ENCODE measurements at regions not wholly inside any gene's neighbourhood (a gene's known extent, or its start where the extent isn't known, plus 50 kb on each side); places are given as distances from the start of the nearest gene placed in this dataset.
"Not testable (repeated sequence)": the region's sequence is repeated elsewhere in the genome, so short reads cannot be mapped to it uniquely, and the experiment has no call there.

DNA sequence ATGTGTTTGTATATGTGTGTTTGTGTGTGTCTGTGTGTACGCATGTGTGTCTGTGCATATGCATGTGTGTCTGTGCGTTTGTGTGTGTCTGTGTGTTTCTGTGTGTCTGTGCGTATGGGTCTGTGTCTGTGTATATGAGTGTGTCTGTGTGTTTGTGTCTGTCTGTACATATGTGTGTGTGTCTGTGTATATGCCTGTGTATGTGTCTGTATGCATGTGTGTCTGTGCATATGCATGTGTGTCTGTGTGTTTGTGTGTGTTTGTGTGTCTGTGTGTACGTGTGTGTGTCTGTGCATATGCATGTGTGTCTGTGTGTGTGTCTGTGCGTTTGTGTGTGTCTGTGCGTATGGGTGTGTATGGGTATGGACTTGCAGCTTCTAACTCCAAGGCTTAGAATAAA, 174.0 kb upstream of the NOX3 start:
- DNase-seq (ENCODE audit: low spot score in 2 of 2) = no peak
- no peak overlapping the region for H3K27ac ChIP-seq
- no peaks in the 10 kb centered on the region for H3K27me3 ChIP-seq
- no peaks in the 10 kb centered on the region for H3K9me3 ChIP-seq
- TF ChIP-seq EP300 (IDR thresholded peaks at IDR 0.05) (no peak), POLR2AphosphoS5 (IDR thresholded peaks at IDR 0.05) (no peak), POLR2A (IDR thresholded peaks at IDR 0.05) (no peak)
- TF ChIP-seq, protein P1, sequence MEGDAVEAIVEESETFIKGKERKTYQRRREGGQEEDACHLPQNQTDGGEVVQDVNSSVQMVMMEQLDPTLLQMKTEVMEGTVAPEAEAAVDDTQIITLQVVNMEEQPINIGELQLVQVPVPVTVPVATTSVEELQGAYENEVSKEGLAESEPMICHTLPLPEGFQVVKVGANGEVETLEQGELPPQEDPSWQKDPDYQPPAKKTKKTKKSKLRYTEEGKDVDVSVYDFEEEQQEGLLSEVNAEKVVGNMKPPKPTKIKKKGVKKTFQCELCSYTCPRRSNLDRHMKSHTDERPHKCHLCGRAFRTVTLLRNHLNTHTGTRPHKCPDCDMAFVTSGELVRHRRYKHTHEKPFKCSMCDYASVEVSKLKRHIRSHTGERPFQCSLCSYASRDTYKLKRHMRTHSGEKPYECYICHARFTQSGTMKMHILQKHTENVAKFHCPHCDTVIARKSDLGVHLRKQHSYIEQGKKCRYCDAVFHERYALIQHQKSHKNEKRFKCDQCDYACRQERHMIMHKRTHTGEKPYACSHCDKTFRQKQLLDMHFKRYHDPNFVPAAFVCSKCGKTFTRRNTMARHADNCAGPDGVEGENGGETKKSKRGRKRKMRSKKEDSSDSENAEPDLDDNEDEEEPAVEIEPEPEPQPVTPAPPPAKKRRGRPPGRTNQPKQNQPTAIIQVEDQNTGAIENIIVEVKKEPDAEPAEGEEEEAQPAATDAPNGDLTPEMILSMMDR (IDR thresholded peaks at IDR 0.05) = no peak
- 74% methylated on average over 6 of the region's 6 CpGs for WGBS
- H3K36me3 ChIP-seq = no peaks in the 10 kb centered on the region
- H3K4me3 ChIP-seq = no peak overlapping the region
- H3K4me1 ChIP-seq = no peaks in the 10 kb centered on the region

DNA sequence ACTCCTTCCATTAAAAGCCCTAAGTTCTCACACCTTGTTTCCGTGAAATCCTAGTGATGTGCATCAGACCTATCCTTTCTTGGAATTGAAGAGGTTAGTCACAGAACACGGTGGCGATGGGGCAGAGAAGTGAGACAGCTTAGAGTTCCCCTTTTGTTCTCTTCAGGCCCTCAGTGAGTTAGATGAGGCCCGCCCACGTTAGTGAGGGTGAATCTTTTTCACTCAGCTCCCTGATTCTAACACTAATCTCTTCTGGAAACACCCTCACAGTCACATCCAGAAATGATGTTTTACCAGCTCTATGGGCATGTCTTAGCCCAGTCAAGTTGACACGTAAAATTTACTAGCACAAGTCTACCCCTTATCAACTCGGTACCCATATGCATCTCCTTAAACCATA, 172.7 kb upstream of the NOX3 start:
- Histone ChIP-seq H3K4me3 (no peak overlapping the region), H3K27ac (no peak overlapping the region), H3K4me1 (no peaks in the 10 kb centered on the region), H3K27me3 (no peaks in the 10 kb centered on the region), H3K9me3 (no peaks in the 10 kb centered on the region), H3K36me3 (no peaks in the 10 kb centered on the region)
- WGBS = 82% methylated on average over 7 of the region's 7 CpGs
- no peak for DNase-seq (ENCODE audit: low spot score in 2 of 2)
- TF ChIP-seq, protein P1 (IDR thresholded peaks at IDR 0.05) = no peak
- TF ChIP-seq POLR2AphosphoS5 (IDR thresholded peaks at IDR 0.05) (no peak), EP300 (IDR thresholded peaks at IDR 0.05) (no peak), POLR2A (IDR thresholded peaks at IDR 0.05) (no peak)

DNA sequence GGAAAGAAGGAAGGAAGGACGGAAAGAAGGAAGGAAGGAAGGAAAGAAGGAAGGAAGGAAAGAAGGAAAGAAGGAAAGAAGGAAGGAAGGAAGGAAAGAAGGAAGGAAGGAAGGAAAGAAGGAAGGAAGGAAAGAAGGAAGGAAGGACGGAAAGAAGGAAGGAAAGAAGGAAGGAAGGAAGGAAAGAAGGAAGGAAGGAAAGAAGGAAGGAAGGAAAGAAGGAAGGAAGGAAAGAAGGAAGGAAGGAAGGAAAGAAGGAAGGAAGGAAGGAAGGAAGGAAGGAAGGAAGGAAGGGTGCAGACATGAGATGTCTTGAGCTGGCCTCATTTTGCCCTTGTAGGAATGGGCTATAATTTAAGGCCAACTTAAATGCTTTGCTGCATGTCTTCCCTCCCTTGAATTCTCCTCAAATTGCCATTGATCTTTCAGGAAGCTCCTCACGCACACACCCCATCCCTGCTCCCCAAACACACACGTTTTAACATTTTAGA, 172.1 kb upstream of the NOX3 start:
- H3K27me3 ChIP-seq; DNase-seq (ENCODE audit: low spot score in 2 of 2); H3K27ac ChIP-seq; H3K4me1 ChIP-seq; H3K36me3 ChIP-seq; H3K9me3 ChIP-seq; H3K4me3 ChIP-seq: not testable (repeated sequence)
- 75% methylated on average over 4 of the region's 4 CpGs for WGBS

DNA sequence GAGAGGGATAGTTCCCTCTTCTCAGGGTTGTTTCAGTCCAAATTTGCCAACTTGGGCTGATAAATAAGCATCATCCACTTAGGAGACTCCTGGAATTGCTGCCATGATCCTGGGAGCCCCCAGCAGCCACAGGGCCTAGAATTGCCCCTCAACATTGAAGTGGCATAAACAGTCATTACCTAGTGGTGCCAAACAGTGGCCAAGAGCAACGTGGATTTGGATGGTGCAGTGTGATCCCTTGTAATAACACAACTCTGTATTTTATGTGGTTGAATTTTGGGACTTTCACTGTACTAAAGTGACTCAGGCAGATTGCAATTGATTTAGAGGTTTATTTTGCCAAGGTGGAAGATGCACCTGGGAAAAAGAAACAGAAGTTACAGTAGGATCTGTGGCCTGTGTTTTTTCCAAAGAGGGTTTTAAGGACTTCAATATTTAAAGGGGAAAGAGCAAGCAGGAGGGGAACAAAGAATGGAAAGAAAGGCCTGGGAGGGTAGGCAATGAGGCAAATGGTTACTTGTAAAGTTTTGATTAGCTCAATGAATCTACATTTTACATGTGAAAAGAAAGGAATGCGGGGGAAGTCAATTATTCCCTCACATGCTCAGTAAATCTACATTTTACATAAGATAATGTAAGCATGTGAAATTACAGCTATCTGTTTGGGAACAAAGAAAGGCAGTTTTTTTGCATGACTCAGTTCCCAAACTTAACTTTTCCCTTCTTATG, 168.0 kb upstream of the NOX3 start:
- H3K4me1 ChIP-seq = no peaks in the 10 kb centered on the region
- H3K27ac ChIP-seq = no peak overlapping the region
- no peak for DNase-seq (ENCODE audit: low spot score in 2 of 2)
- H3K9me3 ChIP-seq = no peaks in the 10 kb centered on the region
- TF ChIP-seq EP300 (IDR thresholded peaks at IDR 0.05) (no peak), POLR2A (IDR thresholded peaks at IDR 0.05) (no peak), POLR2AphosphoS5 (IDR thresholded peaks at IDR 0.05) (no peak)
- TF ChIP-seq, protein P1 (IDR thresholded peaks at IDR 0.05) = no peak
- no peak overlapping the region for H3K4me3 ChIP-seq
- no peaks in the 10 kb centered on the region for H3K27me3 ChIP-seq
- no peaks in the 10 kb centered on the region for H3K36me3 ChIP-seq
- 75% methylated on average over 2 of the region's 2 CpGs for WGBS

DNA sequence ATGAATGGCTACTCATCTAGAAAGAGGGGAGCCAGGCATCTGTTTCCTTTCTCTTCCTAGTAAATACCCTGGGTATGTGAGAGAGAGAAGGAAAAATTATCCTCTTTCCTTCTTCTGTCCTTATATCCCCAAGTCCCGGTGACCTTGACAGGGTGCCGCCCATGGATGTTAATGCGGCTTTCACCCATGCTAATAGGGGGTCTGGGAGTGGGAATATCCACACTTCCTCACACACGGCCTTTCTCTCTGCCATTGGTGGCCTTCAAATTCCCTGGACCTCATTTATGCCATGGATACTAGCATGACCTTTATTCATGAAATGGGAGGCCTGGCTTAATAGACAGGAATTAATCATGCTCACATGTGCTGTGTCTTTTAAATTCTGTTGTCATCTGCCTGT, 159.0 kb upstream of the NOX3 start:
- no peak overlapping the region for H3K4me3 ChIP-seq
- no peaks in the 10 kb centered on the region for H3K36me3 ChIP-seq
- peaks cover 9% of the 10 kb centered on the region for H3K9me3 ChIP-seq
- TF ChIP-seq, protein P1 (IDR thresholded peaks at IDR 0.05) = no peak
- no peak for TF ChIP-seq EP300 (IDR thresholded peaks at IDR 0.05)
- TF ChIP-seq POLR2A (IDR thresholded peaks at IDR 0.05) = no peak
- no peak for TF ChIP-seq POLR2AphosphoS5 (IDR thresholded peaks at IDR 0.05)
- no peak overlapping the region for H3K27ac ChIP-seq
- no peaks in the 10 kb centered on the region for H3K4me1 ChIP-seq
- no peaks in the 10 kb centered on the region for H3K27me3 ChIP-seq
- 70% methylated on average over 4 of the region's 4 CpGs for WGBS
- DNase-seq (ENCODE audit: low spot score in 2 of 2) = no peak

DNA sequence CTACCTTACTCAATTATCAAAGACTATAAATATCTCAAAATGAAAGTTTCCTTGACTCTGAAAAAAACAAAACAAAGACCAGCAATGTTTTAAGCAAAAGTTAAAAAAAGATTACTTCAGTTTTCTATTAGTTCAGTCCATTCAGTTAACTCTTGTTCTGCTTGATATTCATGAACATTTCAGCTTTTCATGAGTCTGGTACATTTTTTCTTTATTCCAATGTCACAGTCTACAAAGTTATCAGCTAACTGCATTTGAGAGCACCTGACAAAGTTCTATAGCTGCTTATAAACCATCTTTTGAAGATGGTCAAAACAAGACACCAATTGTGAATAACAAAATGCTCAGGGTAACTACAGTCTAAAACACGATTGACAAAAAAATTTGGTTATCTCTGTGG, 156.1 kb upstream of the NOX3 start:
- DNase-seq (ENCODE audit: low spot score in 2 of 2) = no peak
- Histone ChIP-seq H3K36me3 (no peaks in the 10 kb centered on the region), H3K9me3 (peaks cover 9% of the 10 kb centered on the region), H3K27me3 (no peaks in the 10 kb centered on the region), H3K27ac (no peak overlapping the region), H3K4me3 (no peak overlapping the region), H3K4me1 (no peaks in the 10 kb centered on the region)
- 86% methylated on average over 1 of the region's 1 CpG for WGBS
- TF ChIP-seq, protein P1 (IDR thresholded peaks at IDR 0.05) = no peak

Measured in suprapubic skin (tissue), 4 donors.